SK-N-SH (cell line): ENCODE measurements at regions not wholly inside any gene's neighbourhood (a gene's known extent, or its start where the extent isn't known, plus 50 kb on each side); places are given as distances from the start of the nearest gene placed in this dataset.

ENCODE experiments used
- CTCF ChIA-PET: fragments of 300-600, 350-600 bp; formaldehyde crosslinking; extraction: SDS; loops from one replicate; lab custom pipeline; 2021; lab: Yijun Ruan, JAX
- POLR2A ChIA-PET: fragments of 350-600 bp; sonication (Branson Sonifier 250); formaldehyde crosslinking; extraction: SDS; loops from one replicate; lab custom pipeline; 2020; ENCODE audit warnings: antibody characterized with exemption, inconsistent platforms; lab: Yijun Ruan, JAX
- DNase-seq: peaks from one replicate; pipeline ENCODE4 v3.0.0; 2012
- H2AFZ ChIP-seq: fragments of 200-600 bp; sonication (generic); 2 replicates; pipeline ENCODE4 v1.8.1; 2016; ENCODE audit warnings: antibody characterized with exemption, mild to moderate bottlenecking, low read depth
- H3F3A ChIP-seq: fragments of 200-600 bp; sonication (generic); replicated peaks from 2 replicates; pipeline ENCODE3; 2016; ENCODE audit warnings: antibody characterized with exemption, mild to moderate bottlenecking; ENCODE audit not compliant: insufficient read depth
- H3K27ac ChIP-seq, 2 experiments: fragments of 200-500 bp in 1 of 2; fragments of 200-600 bp in 1 of 2; sonication (Bioruptor generic) in 1 of 2; sonication (generic), shearing (Covaris generic) in 1 of 2; 2 replicates each; pipeline versions ENCODE4 v1.5.1 to v1.6.1; 2014 to 2016; ENCODE audit warnings: low read depth in 2 of 2, inconsistent platforms in 1 of 2, low read length in 1 of 2, mild to moderate bottlenecking in 1 of 2, mixed read lengths in 1 of 2
- H3K27me3 ChIP-seq: fragments of 200-600 bp; sonication (generic), shearing (Covaris generic); 2 replicates; pipeline ENCODE4 v1.6.1; 2016; ENCODE audit warnings: mixed run types; ENCODE audit not compliant: insufficient read depth
- H3K36me3 ChIP-seq, 2 experiments: fragments of 200-500 bp in 1 of 2; fragments of 200-600 bp in 1 of 2; sonication (Bioruptor generic) in 1 of 2; sonication (generic) in 1 of 2; replicated peaks in 1 of 2; 2 replicates each; pipeline versions ENCODE3 to v1.5.1; 2014 to 2016; ENCODE audit warnings: low read length in 1 of 2, mild to moderate bottlenecking in 1 of 2; ENCODE audit not compliant: insufficient read depth in 2 of 2, control insufficient read depth in 1 of 2
- H3K4me1 ChIP-seq, 2 experiments: fragments of 200-500 bp in 1 of 2; fragments of 200-600 bp in 1 of 2; sonication (Bioruptor generic) in 1 of 2; sonication (generic), shearing (Covaris generic) in 1 of 2; 2 replicates each; pipeline versions ENCODE4 v1.5.1 to v1.6.1; 2014 to 2016; ENCODE audit warnings: low read depth in 1 of 2, low read length in 1 of 2, mixed run types in 1 of 2; ENCODE audit not compliant: insufficient read depth in 2 of 2, control insufficient read depth in 1 of 2
- H3K4me2 ChIP-seq: fragments of 200-600 bp; sonication (generic), shearing (Covaris generic); 2 replicates; pipeline ENCODE4 v1.6.1; 2017; ENCODE audit warnings: mixed run types
- H3K4me3 ChIP-seq, 2 experiments: fragments of 200-500 bp in 1 of 2; fragments of 200-600 bp in 1 of 2; sonication (Bioruptor generic) in 1 of 2; sonication (generic), shearing (Covaris generic) in 1 of 2; 2 replicates each; pipeline versions ENCODE4 v1.5.1 to v1.8.1; 2014 to 2016; ENCODE audit warnings: low read depth in 2 of 2, inconsistent platforms in 1 of 2, low read length in 1 of 2, mild to moderate bottlenecking in 1 of 2, mixed read lengths in 1 of 2, moderate library complexity in 1 of 2
- H3K79me2 ChIP-seq: fragments of 200-600 bp; sonication (generic); 2 replicates; pipeline ENCODE4 v1.8.1; 2017; ENCODE audit warnings: mild to moderate bottlenecking; ENCODE audit not compliant: insufficient read depth
- H3K9ac ChIP-seq: fragments of 200-600 bp; sonication (generic); 2 replicates; pipeline ENCODE4 v1.6.1; 2017; ENCODE audit warnings: mixed run types
- H3K9me2 ChIP-seq: fragments of 200-600 bp; sonication (generic); 2 replicates; pipeline ENCODE4 v1.6.1; 2017; ENCODE audit warnings: mixed run types
- H3K9me3 ChIP-seq: fragments of 200-600 bp; sonication (generic); 2 replicates; pipeline ENCODE4 v1.6.1; 2017; ENCODE audit warnings: mixed run types, mild to moderate bottlenecking, moderate library complexity
- H4K20me1 ChIP-seq: fragments of 200-600 bp; sonication (generic); 2 replicates; pipeline ENCODE4 v1.6.1; 2017; ENCODE audit warnings: mild to moderate bottlenecking, mixed run types; ENCODE audit not compliant: insufficient read depth
- FOSL2 ChIP-seq: IDR thresholded peaks from 2 replicates; pipeline ENCODE4 v1.4.0; 2012; ENCODE audit warnings: low read depth, mild to moderate bottlenecking, moderate library complexity, borderline replicate concordance
- FOXJ3 ChIP-seq: sonication (generic); formaldehyde crosslinking; IDR thresholded peaks from 2 replicates; pipeline ENCODE4 v1.5.1; 2020; ENCODE audit warnings: mild to moderate bottlenecking, missing genetic modification reagents
- FOXM1 ChIP-seq: IDR thresholded peaks from 2 replicates; pipeline ENCODE4 v1.4.0; 2012; ENCODE audit warnings: low read depth, mild to moderate bottlenecking
- GABPA ChIP-seq: IDR thresholded peaks from 2 replicates; pipeline ENCODE4 v1.4.0; 2012; ENCODE audit warnings: low read depth, mild to moderate bottlenecking
- GATA2 ChIP-seq: sonication (generic); formaldehyde crosslinking; IDR thresholded peaks from 2 replicates; pipeline ENCODE4 v1.5.0; 2020; ENCODE audit warnings: mild to moderate bottlenecking, missing genetic modification reagents
- IRF3 ChIP-seq: fragments of 150-350 bp; IDR thresholded peaks from 2 replicates; pipeline ENCODE4 v1.6.1; 2016; ENCODE audit warnings: mild to moderate bottlenecking, low read depth, low read length
- JUND ChIP-seq: IDR thresholded peaks from 2 replicates; pipeline ENCODE4 v1.4.0; 2012
- MEF2A ChIP-seq: IDR thresholded peaks from 2 replicates; pipeline ENCODE4 v1.4.0; 2012; ENCODE audit warnings: low read depth, borderline replicate concordance
- NFIC ChIP-seq: IDR thresholded peaks from 2 replicates; pipeline ENCODE4 v1.4.0; 2012; ENCODE audit warnings: borderline replicate concordance
- POLR2AphosphoS5 ChIP-seq: IDR thresholded peaks from 2 replicates; pipeline ENCODE4 v1.6.1; 2012; ENCODE audit warnings: low read depth, low read length
- RAD21 ChIP-seq: IDR thresholded peaks from 2 replicates; pipeline ENCODE4 v1.6.1; 2012; ENCODE audit warnings: mild to moderate bottlenecking, low read length
- RCOR1 ChIP-seq: fragments of 150-350 bp; IDR thresholded peaks from 2 replicates; pipeline ENCODE4 v1.6.1; 2017; ENCODE audit warnings: antibody characterized with exemption, low read length
- REST ChIP-seq: IDR thresholded peaks from 2 replicates; pipeline ENCODE4 v1.6.1; 2012; ENCODE audit warnings: mild to moderate bottlenecking, low read depth, low read length, moderate library complexity
- RFX5 ChIP-seq: IDR thresholded peaks from 2 replicates; pipeline ENCODE4 v1.6.1; 2012; ENCODE audit warnings: mild to moderate bottlenecking, improper control_type of control experiment, low read length
- RXRA ChIP-seq: IDR thresholded peaks from 2 replicates; pipeline ENCODE4 v1.4.0; 2012; ENCODE audit warnings: low read depth, mild to moderate bottlenecking, borderline replicate concordance
- USF2 ChIP-seq: fragments of 150-350 bp; IDR thresholded peaks from 2 replicates; pipeline ENCODE4 v1.6.1; 2017; ENCODE audit warnings: antibody characterized with exemption, low read length, low read depth, borderline replicate concordance
- YY1 ChIP-seq: IDR thresholded peaks from 2 replicates; pipeline ENCODE4 v1.4.0; 2012; ENCODE audit warnings: low read depth, mild to moderate bottlenecking
- WGBS: methylation state at CpG from one replicate; pipeline ENCODE4 v1.1.6; 2017; ENCODE audit warnings: low lambda C conversion rate; 5-methylcytosine and 5-hydroxymethylcytosine counted together

GRCh38 chr16:75794426-75794825 lies 68.1 kb upstream of the CPHXL start:
- no peak overlapping the region for H3K9ac ChIP-seq
- no peak overlapping the region for H3K4me3 ChIP-seq
- H3K79me2 ChIP-seq = no peaks in the 10 kb centered on the region
- H3K36me3 ChIP-seq = no peaks in the 10 kb centered on the region
- H3K4me2 ChIP-seq = no peak overlapping the region
- no peaks in the 10 kb centered on the region for H3K27me3 ChIP-seq
- H3K27ac ChIP-seq = no peak overlapping the region
- no peaks in the 10 kb centered on the region for H3F3A ChIP-seq
- no peak for DNase-seq
- ChIA-PET CTCF (interaction anchor here (0.9 to 1.7 kb wide), 3 partner anchors 26 to 1377 kb away, joined by 3 to 6 read pairs (median 3); no protein-coding TSS in a partner anchor), POLR2A (no interaction called here)
- H3K9me2 ChIP-seq = no peaks in the 10 kb centered on the region
- no peaks in the 10 kb centered on the region; a peak in 1 of 4 replicates for H3K4me1 ChIP-seq
- no peak overlapping the region for H2AFZ ChIP-seq
- TF ChIP-seq RXRA (no peak), GATA2 (no peak), FOXJ3 (CRISPR knock-in tag) (no peak), NFIC (no peak)
- no peaks in the 10 kb centered on the region for H4K20me1 ChIP-seq
- WGBS = 19% methylated on average over 4 of the region's 4 CpGs
- H3K9me3 ChIP-seq = no peaks in the 10 kb centered on the region

GRCh38 chr16:75798714-75799113 lies 72.4 kb upstream of the CPHXL start:
- Histone ChIP-seq H3K36me3 (no peaks in the 10 kb centered on the region), H3K9me3 (no peaks in the 10 kb centered on the region), H3K27me3 (no peaks in the 10 kb centered on the region), H3K4me3 (no peak overlapping the region), H2AFZ (no peak overlapping the region), H3K4me2 (no peak overlapping the region), H3K79me2 (no peaks in the 10 kb centered on the region), H3K9ac (no peak overlapping the region), H4K20me1 (no peaks in the 10 kb centered on the region), H3K9me2 (no peaks in the 10 kb centered on the region), H3K27ac (no peak overlapping the region), H3K4me1 (no peaks in the 10 kb centered on the region), H3F3A (no peaks in the 10 kb centered on the region)
- no peak for TF ChIP-seq RAD21
- TF ChIP-seq RCOR1 = no peak
- no peak for TF ChIP-seq REST
- TF ChIP-seq FOXJ3 (CRISPR knock-in tag) = no peak
- no peak for TF ChIP-seq FOXM1
- TF ChIP-seq MEF2A = no peak
- TF ChIP-seq GABPA = no peak
- TF ChIP-seq POLR2AphosphoS5 = no peak
- no peak for TF ChIP-seq RFX5
- no peak for TF ChIP-seq NFIC
- no peak for TF ChIP-seq JUND
- TF ChIP-seq YY1 = no peak
- TF ChIP-seq USF2 = no peak
- no peak for TF ChIP-seq FOSL2
- TF ChIP-seq IRF3 = no peak
- POLR2A ChIA-PET = no interaction called here
- no peak for DNase-seq
- CTCF ChIA-PET = interaction anchor here (0.6 to 5.6 kb wide), 6 partner anchors 11 to 1372 kb away, joined by 3 to 57 read pairs (median 4); no protein-coding TSS in a partner anchor
- WGBS = 12% methylated on average over 4 of the region's 4 CpGs
